HEK293 (cell line): ENCODE measurements at regions not wholly inside any gene's neighbourhood (a gene's known extent, or its start where the extent isn't known, plus 50 kb on each side); places are given as distances from the start of the nearest gene placed in this dataset.

Experiments used
- CTCF ChIA-PET: fragments of 350-600 bp; formaldehyde crosslinking; extraction: SDS; loops from one replicate; lab custom pipeline; 2021; ENCODE audit warnings: antibody characterized with exemption; lab: Yijun Ruan, JAX
- POLR2A ChIA-PET: fragments of 300-600 bp; formaldehyde crosslinking; extraction: SDS; loops from one replicate; lab custom pipeline; 2020; ENCODE audit warnings: antibody characterized with exemption, inconsistent platforms; lab: Yijun Ruan, JAX
- H3K27ac ChIP-seq: fragments of 200-500 bp; sonication (Bioruptor generic); 2 replicates; pipeline ENCODE4 v1.5.1; 2014; ENCODE audit warnings: low read depth, low read length, control low read depth, inconsistent platforms; ENCODE audit errors: extremely low read depth
- H3K36me3 ChIP-seq, 2 experiments: fragments of 200-500 bp in 1 of 2; sonication (Bioruptor generic) in 1 of 2; 1 replicate in 1 of 2; 2 replicates in 1 of 2; pipeline ENCODE4 v1.5.1; 2014 to 2017; ENCODE audit warnings: inconsistent platforms in 2 of 2, low read length in 2 of 2; ENCODE audit not compliant: control insufficient read depth in 2 of 2, insufficient read depth in 1 of 2
- H3K4me1 ChIP-seq: fragments of 200-500 bp; sonication (Bioruptor generic); 2 replicates; pipeline ENCODE4 v1.5.1; 2014; ENCODE audit warnings: mild to moderate bottlenecking, low read length, inconsistent platforms; ENCODE audit not compliant: control insufficient read depth, insufficient read depth
- H3K4me3 ChIP-seq: 2 replicates; pipeline ENCODE4 v1.5.1; 2011; ENCODE audit warnings: low read depth, mild to moderate bottlenecking, control low read depth, low read length, moderate library complexity
- H3K9me3 ChIP-seq: fragments of 200-500 bp; sonication (Bioruptor generic); 2 replicates; pipeline ENCODE4 v1.5.1; 2014; ENCODE audit warnings: low read depth, low read length, inconsistent platforms; ENCODE audit not compliant: control insufficient read depth, insufficient read depth
- EGR2 ChIP-seq: fragments of 450-650 bp; formaldehyde crosslinking; IDR thresholded peaks from 2 replicates; pipeline ENCODE4 v1.5.1; 2016; ENCODE audit warnings: low read depth, missing biosample characterization, missing genetic modification characterization
- GLI2 ChIP-seq: fragments of 450-650 bp; formaldehyde crosslinking; IDR thresholded peaks from 2 replicates; pipeline ENCODE4; 2017; ENCODE audit warnings: missing biosample characterization, missing genetic modification characterization, low read depth, borderline replicate concordance
- HOXA7 ChIP-seq: sonication (generic); formaldehyde crosslinking; IDR thresholded peaks from 2 replicates; pipeline ENCODE4 v1.8.1; 2022; ENCODE audit warnings: missing genetic modification reagents, borderline replicate concordance
- HOXD13 ChIP-seq: sonication (generic); formaldehyde crosslinking; IDR thresholded peaks from 2 replicates; pipeline ENCODE4 v1.8.0; 2022; ENCODE audit warnings: missing genetic modification reagents, borderline replicate concordance
- IKZF3 ChIP-seq: fragments of 450-650 bp; IDR thresholded peaks from 2 replicates; pipeline ENCODE4 v1.5.0; 2018; ENCODE audit warnings: missing biosample characterization, mild to moderate bottlenecking, missing genetic modification characterization, moderate library complexity
- KLF16 ChIP-seq: fragments of 450-650 bp; formaldehyde crosslinking; IDR thresholded peaks from 2 replicates; pipeline ENCODE4 v1.5.1; 2017; ENCODE audit warnings: missing biosample characterization, missing genetic modification characterization
- KLF9 ChIP-seq: fragments of 450-650 bp; formaldehyde crosslinking; IDR thresholded peaks from 2 replicates; pipeline ENCODE4 v1.5.1; 2016; ENCODE audit warnings: missing biosample characterization, missing genetic modification characterization, low read depth
- MYNN ChIP-seq: fragments of 450-650 bp; formaldehyde crosslinking; IDR thresholded peaks from 2 replicates; pipeline ENCODE4 v1.5.1; 2016; ENCODE audit warnings: missing biosample characterization, missing genetic modification characterization, borderline replicate concordance
- OSR2 ChIP-seq: fragments of 450-650 bp; formaldehyde crosslinking; IDR thresholded peaks from 2 replicates; pipeline ENCODE4 v1.5.1; 2016; ENCODE audit warnings: missing biosample characterization, missing genetic modification characterization
- SCRT2 ChIP-seq: fragments of 450-650 bp; formaldehyde crosslinking; IDR thresholded peaks from 2 replicates; pipeline ENCODE4 v1.5.1; 2016; ENCODE audit warnings: missing biosample characterization, missing genetic modification characterization
- ZBTB8A ChIP-seq: fragments of 450-650 bp; formaldehyde crosslinking; IDR thresholded peaks from 2 replicates; pipeline ENCODE4 v1.5.1; 2016; ENCODE audit warnings: missing biosample characterization, missing genetic modification characterization
- ZFP3 ChIP-seq: fragments of 450-650 bp; formaldehyde crosslinking; IDR thresholded peaks from 2 replicates; pipeline ENCODE4 v1.5.1; 2016; ENCODE audit warnings: low read depth, missing biosample characterization, missing genetic modification characterization
- ZNF19 ChIP-seq: fragments of 450-650 bp; formaldehyde crosslinking; IDR thresholded peaks from 2 replicates; pipeline ENCODE4; 2016; ENCODE audit warnings: missing biosample characterization, missing genetic modification characterization, low read depth
- ZNF221 ChIP-seq: fragments of 450-650 bp; formaldehyde crosslinking; IDR thresholded peaks from 2 replicates; pipeline ENCODE4 v1.5.1; 2017; ENCODE audit warnings: missing biosample characterization, missing genetic modification characterization, borderline replicate concordance
- ZNF24 ChIP-seq: fragments of 450-650 bp; formaldehyde crosslinking; IDR thresholded peaks from 2 replicates; pipeline ENCODE4 v1.5.1; 2016; ENCODE audit warnings: missing biosample characterization, missing genetic modification characterization
- ZNF248 ChIP-seq: fragments of 450-650 bp; formaldehyde crosslinking; IDR thresholded peaks from 2 replicates; pipeline ENCODE4 v1.5.1; 2017; ENCODE audit warnings: missing biosample characterization, missing genetic modification characterization
- ZNF350 ChIP-seq: fragments of 450-650 bp; formaldehyde crosslinking; IDR thresholded peaks from 2 replicates; pipeline ENCODE4 v1.5.0; 2017; ENCODE audit warnings: missing biosample characterization, mild to moderate bottlenecking, missing genetic modification characterization
- ZNF37A ChIP-seq: fragments of 450-650 bp; IDR thresholded peaks from 2 replicates; pipeline ENCODE4 v1.5.1; 2018; ENCODE audit warnings: missing biosample characterization, missing genetic modification characterization
- ZNF585B ChIP-seq: fragments of 450-650 bp; formaldehyde crosslinking; IDR thresholded peaks from 2 replicates; pipeline ENCODE4 v1.5.1; 2016; ENCODE audit warnings: missing biosample characterization, missing genetic modification characterization
- ZNF658 ChIP-seq: fragments of 450-650 bp; formaldehyde crosslinking; IDR thresholded peaks from 2 replicates; pipeline ENCODE4; 2016; ENCODE audit warnings: missing biosample characterization, missing genetic modification characterization
- ZNF660 ChIP-seq: fragments of 450-650 bp; IDR thresholded peaks from 2 replicates; pipeline ENCODE4 v1.5.1; 2018; ENCODE audit warnings: missing biosample characterization, mild to moderate bottlenecking, missing genetic modification characterization
- ZNF670 ChIP-seq: fragments of 450-650 bp; formaldehyde crosslinking; IDR thresholded peaks from 2 replicates; pipeline ENCODE4 v1.5.1; 2016; ENCODE audit warnings: missing biosample characterization, missing genetic modification characterization, low read depth
- ZNF768 ChIP-seq: fragments of 450-650 bp; formaldehyde crosslinking; IDR thresholded peaks from 2 replicates; pipeline ENCODE4 v1.5.1; 2018; ENCODE audit warnings: missing biosample characterization, mild to moderate bottlenecking, missing genetic modification characterization
- TF ChIP-seq, protein P1 (sequence below): fragments of 450-650 bp; formaldehyde crosslinking; IDR thresholded peaks from 2 replicates; pipeline ENCODE4; 2016; ENCODE audit warnings: missing biosample characterization, missing genetic modification characterization
- TF ChIP-seq, protein P2 (sequence below): fragments of 450-650 bp; formaldehyde crosslinking; IDR thresholded peaks from 2 replicates; pipeline ENCODE4 v1.5.1; 2016; ENCODE audit warnings: missing biosample characterization, missing genetic modification characterization
- TF ChIP-seq, protein P3 (sequence below): fragments of 450-650 bp; formaldehyde crosslinking; IDR thresholded peaks from 2 replicates; pipeline ENCODE4 v1.5.1; 2016; ENCODE audit warnings: missing biosample characterization, missing genetic modification characterization
- TF ChIP-seq, protein P4 (sequence below): fragments of 450-650 bp; formaldehyde crosslinking; IDR thresholded peaks from 2 replicates; pipeline ENCODE4 v1.5.1; 2016; ENCODE audit warnings: missing biosample characterization, missing genetic modification characterization, low read depth

GRCh38 chr10:128969551-128969950 is 497.5 kb upstream of the MGMT start:
- H3K9me3 ChIP-seq, result no peaks in the 10 kb centered on the region
- H3K36me3 ChIP-seq, result no peaks in the 10 kb centered on the region
- POLR2A ChIA-PET, result no interaction called here
- peaks cover 3% of the 10 kb centered on the region; the same call in 1 of the 2 replicates for H3K4me1 ChIP-seq
- H3K4me3 ChIP-seq, result no peak overlapping the region
- CTCF ChIA-PET, result no interaction called here
- TF ChIP-seq KLF9 (tag by site-specific recombination) (no peak), GLI2 (tag by site-specific recombination) (no peak), KLF16 (tag by site-specific recombination) (no peak), ZNF19 (tag by site-specific recombination) (no peak), ZNF24 (tag by site-specific recombination) (no peak), ZNF658 (tag by site-specific recombination) (no peak), HOXD13 (CRISPR knock-in tag) (no peak), ZNF350 (no peak), MYNN (tag by site-specific recombination) (no peak), EGR2 (no peak), ZNF248 (tag by site-specific recombination) (no peak)
- TF ChIP-seq, protein P1, sequence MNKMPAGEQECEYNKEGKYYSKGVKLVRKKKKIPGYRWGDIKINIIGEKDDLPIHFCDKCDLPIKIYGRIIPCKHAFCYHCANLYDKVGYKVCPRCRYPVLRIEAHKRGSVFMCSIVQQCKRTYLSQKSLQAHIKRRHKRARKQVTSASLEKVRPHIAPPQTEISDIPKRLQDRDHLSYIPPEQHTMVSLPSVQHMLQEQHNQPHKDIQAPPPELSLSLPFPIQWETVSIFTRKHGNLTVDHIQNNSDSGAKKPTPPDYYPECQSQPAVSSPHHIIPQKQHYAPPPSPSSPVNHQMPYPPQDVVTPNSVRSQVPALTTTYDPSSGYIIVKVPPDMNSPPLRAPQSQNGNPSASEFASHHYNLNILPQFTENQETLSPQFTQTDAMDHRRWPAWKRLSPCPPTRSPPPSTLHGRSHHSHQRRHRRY (tag by site-specific recombination), result no peak
- TF ChIP-seq, protein P2, sequence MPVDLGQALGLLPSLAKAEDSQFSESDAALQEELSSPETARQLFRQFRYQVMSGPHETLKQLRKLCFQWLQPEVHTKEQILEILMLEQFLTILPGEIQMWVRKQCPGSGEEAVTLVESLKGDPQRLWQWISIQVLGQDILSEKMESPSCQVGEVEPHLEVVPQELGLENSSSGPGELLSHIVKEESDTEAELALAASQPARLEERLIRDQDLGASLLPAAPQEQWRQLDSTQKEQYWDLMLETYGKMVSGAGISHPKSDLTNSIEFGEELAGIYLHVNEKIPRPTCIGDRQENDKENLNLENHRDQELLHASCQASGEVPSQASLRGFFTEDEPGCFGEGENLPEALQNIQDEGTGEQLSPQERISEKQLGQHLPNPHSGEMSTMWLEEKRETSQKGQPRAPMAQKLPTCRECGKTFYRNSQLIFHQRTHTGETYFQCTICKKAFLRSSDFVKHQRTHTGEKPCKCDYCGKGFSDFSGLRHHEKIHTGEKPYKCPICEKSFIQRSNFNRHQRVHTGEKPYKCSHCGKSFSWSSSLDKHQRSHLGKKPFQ, result no peak
- TF ChIP-seq, all 188 proteins: peak for 0
- no peak overlapping the region for H3K27ac ChIP-seq

GRCh38 chr10:128971374-128972035 is 495.5 kb upstream of the MGMT start:
- Histone ChIP-seq H3K4me3 (no peak overlapping the region), H3K27ac (no peak overlapping the region), H3K4me1 (peaks cover 3% of the 10 kb centered on the region; the same call in 1 of the 2 replicates), H3K9me3 (no peaks in the 10 kb centered on the region), H3K36me3 (no peaks in the 10 kb centered on the region)
- POLR2A ChIA-PET, result no interaction called here
- CTCF ChIA-PET, result interaction anchor here (0.7 kb wide), 1 partner anchor 707 kb away, joined by 3 read pairs; no protein-coding TSS in a partner anchor
- no peak for TF ChIP-seq SCRT2 (tag by site-specific recombination)
- TF ChIP-seq ZNF670 (tag by site-specific recombination), result no peak
- no peak for TF ChIP-seq ZNF585B (tag by site-specific recombination)
- no peak for TF ChIP-seq ZFP3 (tag by site-specific recombination)
- no peak for TF ChIP-seq OSR2 (tag by site-specific recombination)
- no peak for TF ChIP-seq IKZF3 (tag by site-specific recombination)
- TF ChIP-seq ZBTB8A (tag by site-specific recombination), result no peak
- no peak for TF ChIP-seq ZNF37A (tag by site-specific recombination)
- TF ChIP-seq, protein P3, sequence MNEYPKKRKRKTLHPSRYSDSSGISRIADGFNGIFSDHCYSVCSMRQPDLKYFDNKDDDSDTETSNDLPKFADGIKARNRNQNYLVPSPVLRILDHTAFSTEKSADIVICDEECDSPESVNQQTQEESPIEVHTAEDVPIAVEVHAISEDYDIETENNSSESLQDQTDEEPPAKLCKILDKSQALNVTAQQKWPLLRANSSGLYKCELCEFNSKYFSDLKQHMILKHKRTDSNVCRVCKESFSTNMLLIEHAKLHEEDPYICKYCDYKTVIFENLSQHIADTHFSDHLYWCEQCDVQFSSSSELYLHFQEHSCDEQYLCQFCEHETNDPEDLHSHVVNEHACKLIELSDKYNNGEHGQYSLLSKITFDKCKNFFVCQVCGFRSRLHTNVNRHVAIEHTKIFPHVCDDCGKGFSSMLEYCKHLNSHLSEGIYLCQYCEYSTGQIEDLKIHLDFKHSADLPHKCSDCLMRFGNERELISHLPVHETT (tag by site-specific recombination), result no peak
- TF ChIP-seq, protein P4, sequence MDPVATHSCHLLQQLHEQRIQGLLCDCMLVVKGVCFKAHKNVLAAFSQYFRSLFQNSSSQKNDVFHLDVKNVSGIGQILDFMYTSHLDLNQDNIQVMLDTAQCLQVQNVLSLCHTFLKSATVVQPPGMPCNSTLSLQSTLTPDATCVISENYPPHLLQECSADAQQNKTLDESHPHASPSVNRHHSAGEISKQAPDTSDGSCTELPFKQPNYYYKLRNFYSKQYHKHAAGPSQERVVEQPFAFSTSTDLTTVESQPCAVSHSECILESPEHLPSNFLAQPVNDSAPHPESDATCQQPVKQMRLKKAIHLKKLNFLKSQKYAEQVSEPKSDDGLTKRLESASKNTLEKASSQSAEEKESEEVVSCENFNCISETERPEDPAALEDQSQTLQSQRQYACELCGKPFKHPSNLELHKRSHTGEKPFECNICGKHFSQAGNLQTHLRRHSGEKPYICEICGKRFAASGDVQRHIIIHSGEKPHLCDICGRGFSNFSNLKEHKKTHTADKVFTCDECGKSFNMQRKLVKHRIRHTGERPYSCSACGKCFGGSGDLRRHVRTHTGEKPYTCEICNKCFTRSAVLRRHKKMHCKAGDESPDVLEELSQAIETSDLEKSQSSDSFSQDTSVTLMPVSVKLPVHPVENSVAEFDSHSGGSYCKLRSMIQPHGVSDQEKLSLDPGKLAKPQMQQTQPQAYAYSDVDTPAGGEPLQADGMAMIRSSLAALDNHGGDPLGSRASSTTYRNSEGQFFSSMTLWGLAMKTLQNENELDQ (tag by site-specific recombination), result no peak
- TF ChIP-seq ZNF660, result no peak
- no peak for TF ChIP-seq ZNF221
- TF ChIP-seq ZNF768 (tag by site-specific recombination), result no peak
- TF ChIP-seq HOXA7, result no peak
